ENCODE measurements at regions not wholly inside any gene's neighbourhood (a gene's known extent, or its start where the extent isn't known, plus 50 kb on each side); places are given as distances from the start of the nearest gene placed in this dataset.

DNA sequence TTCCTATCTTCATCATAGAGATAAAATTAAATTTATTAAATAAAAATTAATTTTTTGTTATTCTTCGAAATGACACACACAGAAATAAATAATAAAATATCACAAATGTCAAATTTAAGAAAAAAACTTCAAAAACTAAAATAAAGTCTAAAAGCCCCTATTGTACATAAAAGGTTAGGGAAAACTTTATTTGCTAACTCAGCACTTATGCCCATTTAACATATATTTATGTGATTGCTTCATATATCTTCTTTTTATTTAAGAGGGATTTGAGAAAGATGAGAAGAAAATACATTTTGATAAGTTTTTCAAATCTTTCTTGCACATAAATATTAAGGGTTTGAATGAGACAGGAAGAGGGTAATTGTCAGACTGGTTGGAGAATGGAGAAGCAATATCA lies 2350.4 kb upstream of the RAG2 start:
- TF ChIP-seq, protein P1, sequence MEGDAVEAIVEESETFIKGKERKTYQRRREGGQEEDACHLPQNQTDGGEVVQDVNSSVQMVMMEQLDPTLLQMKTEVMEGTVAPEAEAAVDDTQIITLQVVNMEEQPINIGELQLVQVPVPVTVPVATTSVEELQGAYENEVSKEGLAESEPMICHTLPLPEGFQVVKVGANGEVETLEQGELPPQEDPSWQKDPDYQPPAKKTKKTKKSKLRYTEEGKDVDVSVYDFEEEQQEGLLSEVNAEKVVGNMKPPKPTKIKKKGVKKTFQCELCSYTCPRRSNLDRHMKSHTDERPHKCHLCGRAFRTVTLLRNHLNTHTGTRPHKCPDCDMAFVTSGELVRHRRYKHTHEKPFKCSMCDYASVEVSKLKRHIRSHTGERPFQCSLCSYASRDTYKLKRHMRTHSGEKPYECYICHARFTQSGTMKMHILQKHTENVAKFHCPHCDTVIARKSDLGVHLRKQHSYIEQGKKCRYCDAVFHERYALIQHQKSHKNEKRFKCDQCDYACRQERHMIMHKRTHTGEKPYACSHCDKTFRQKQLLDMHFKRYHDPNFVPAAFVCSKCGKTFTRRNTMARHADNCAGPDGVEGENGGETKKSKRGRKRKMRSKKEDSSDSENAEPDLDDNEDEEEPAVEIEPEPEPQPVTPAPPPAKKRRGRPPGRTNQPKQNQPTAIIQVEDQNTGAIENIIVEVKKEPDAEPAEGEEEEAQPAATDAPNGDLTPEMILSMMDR (IDR thresholded peaks at IDR 0.05): no peak
- DNase-seq (ENCODE audit: low spot score): no peak
- H3K9me3 Mint-ChIP-seq (ENCODE audit: low read depth): peaks cover 27% of the 10 kb centered on the region
- no peaks in the 10 kb centered on the region for H3K36me3 Mint-ChIP-seq (ENCODE audit: low read depth)
- H3K27ac Mint-ChIP-seq (ENCODE audit: unreplicated experiment): no peak overlapping the region
- H3K27me3 Mint-ChIP-seq (ENCODE audit: low read depth): no peaks in the 10 kb centered on the region
- H3K4me1 Mint-ChIP-seq (ENCODE audit: low read depth): no peaks in the 10 kb centered on the region
- H3K4me3 Mint-ChIP-seq (ENCODE audit: unreplicated experiment): no peak overlapping the region

DNA sequence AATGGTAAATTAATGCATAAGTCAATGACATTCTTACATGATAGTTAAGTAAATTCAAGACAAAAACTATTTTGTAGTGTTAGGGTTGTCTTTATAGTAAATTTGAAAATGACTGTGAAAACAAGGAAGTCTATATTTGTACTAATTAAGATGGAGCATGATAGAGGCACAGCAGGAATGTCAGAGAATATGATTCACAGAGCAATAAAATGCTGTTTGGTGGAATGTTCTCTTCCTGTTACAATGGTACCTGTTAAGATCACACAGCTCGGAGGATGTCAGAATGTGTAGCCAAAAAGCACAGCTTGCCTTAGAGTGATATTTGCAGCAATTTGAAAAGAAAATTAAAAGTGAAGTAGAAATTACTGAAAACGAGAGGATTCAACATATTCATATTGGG lies 2339.7 kb upstream of the RAG2 start:
- TF ChIP-seq, protein P1 (IDR thresholded peaks at IDR 0.05): no peak
- H3K36me3 Mint-ChIP-seq (ENCODE audit: low read depth): no peaks in the 10 kb centered on the region
- no peak overlapping the region for H3K27ac Mint-ChIP-seq (ENCODE audit: unreplicated experiment)
- no peaks in the 10 kb centered on the region for H3K4me1 Mint-ChIP-seq (ENCODE audit: low read depth)
- no peaks in the 10 kb centered on the region for H3K27me3 Mint-ChIP-seq (ENCODE audit: low read depth)
- DNase-seq (ENCODE audit: low spot score): no peak
- no peaks in the 10 kb centered on the region for H3K9me3 Mint-ChIP-seq (ENCODE audit: low read depth)
- H3K4me3 Mint-ChIP-seq (ENCODE audit: unreplicated experiment): no peak overlapping the region

DNA sequence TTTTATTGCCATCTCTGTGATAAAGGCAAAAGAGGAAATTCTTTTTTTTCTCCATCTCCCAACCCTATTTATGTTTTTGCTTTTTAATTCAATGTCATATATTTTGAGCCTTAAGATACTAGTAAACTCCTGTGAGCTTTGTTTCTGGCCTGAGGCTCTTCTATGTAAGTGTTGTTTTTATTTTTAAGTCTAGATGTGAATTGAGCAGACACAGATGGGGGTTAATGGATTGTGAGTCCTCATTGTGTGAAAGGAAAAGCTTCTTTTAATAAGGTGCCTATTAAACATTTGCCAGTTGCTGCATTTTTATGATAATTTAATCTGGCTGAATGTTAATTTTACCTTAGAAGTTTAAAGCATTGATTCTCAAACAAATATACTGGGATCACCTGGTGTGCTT lies 2337.9 kb upstream of the RAG2 start:
- peaks cover 16% of the 10 kb centered on the region for H3K9me3 Mint-ChIP-seq (ENCODE audit: low read depth)
- no peaks in the 10 kb centered on the region for H3K36me3 Mint-ChIP-seq (ENCODE audit: low read depth)
- H3K4me3 Mint-ChIP-seq (ENCODE audit: unreplicated experiment): no peak overlapping the region
- no peaks in the 10 kb centered on the region for H3K27me3 Mint-ChIP-seq (ENCODE audit: low read depth)
- H3K27ac Mint-ChIP-seq (ENCODE audit: unreplicated experiment): no peak overlapping the region
- H3K4me1 Mint-ChIP-seq (ENCODE audit: low read depth): no peaks in the 10 kb centered on the region
- TF ChIP-seq, protein P1 (IDR thresholded peaks at IDR 0.05): no peak
- DNase-seq (ENCODE audit: low spot score): no peak

DNA sequence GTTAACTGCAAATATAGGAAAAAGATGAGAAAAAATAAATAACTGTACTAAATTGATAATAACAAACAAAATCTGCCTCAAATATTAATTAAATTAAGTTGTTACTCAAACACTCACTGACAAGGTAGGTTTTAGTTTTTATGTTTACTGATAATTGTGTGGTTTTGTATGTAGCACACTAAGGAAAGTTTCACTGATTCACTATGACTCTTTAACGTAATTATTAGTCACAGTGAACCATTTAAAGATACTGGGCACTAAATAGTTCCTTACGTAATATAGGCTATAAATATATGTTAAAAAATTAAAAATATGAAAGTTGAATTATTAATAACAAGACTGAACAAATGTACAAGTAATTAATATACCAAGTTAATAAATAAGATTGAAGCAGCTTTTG lies 2330.0 kb upstream of the RAG2 start:
- Mint-ChIP-seq H3K4me1 (ENCODE audit: low read depth) (no peaks in the 10 kb centered on the region), H3K9me3 (ENCODE audit: low read depth) (peaks cover 17% of the 10 kb centered on the region), H3K27ac (ENCODE audit: unreplicated experiment) (no peak overlapping the region), H3K27me3 (ENCODE audit: low read depth) (peaks cover 1% of the 10 kb centered on the region), H3K4me3 (ENCODE audit: unreplicated experiment) (no peak overlapping the region), H3K36me3 (ENCODE audit: low read depth) (no peaks in the 10 kb centered on the region)
- TF ChIP-seq, protein P1 (IDR thresholded peaks at IDR 0.05): no peak
- DNase-seq (ENCODE audit: low spot score): no peak

DNA sequence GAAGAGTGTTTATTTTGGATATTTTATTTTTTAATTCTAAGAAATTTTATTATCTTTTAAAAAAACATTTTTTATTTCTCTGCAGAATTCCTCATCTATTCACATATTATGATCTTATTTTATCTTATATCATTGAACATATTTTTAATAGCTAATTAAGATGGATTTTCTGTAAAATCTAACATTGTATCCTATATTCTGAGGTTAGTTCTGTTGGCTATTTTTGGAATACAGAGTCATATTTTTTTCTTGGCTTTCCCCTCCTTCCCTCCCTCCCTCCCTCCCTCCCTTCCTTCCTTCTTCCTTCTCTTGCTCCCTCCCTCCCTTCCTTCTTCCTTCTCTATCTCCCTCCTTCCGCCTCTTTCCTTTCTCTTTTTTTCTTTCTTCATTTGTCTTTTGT lies 2326.6 kb upstream of the RAG2 start:
- H3K4me3 Mint-ChIP-seq (ENCODE audit: unreplicated experiment): no peak overlapping the region
- H3K36me3 Mint-ChIP-seq (ENCODE audit: low read depth): no peaks in the 10 kb centered on the region
- no peaks in the 10 kb centered on the region for H3K9me3 Mint-ChIP-seq (ENCODE audit: low read depth)
- DNase-seq (ENCODE audit: low spot score): no peak
- TF ChIP-seq, protein P1 (IDR thresholded peaks at IDR 0.05): no peak
- peaks cover 1% of the 10 kb centered on the region for H3K27me3 Mint-ChIP-seq (ENCODE audit: low read depth)
- H3K4me1 Mint-ChIP-seq (ENCODE audit: low read depth): no peaks in the 10 kb centered on the region
- H3K27ac Mint-ChIP-seq (ENCODE audit: unreplicated experiment): no peak overlapping the region

All from chondrocyte (in vitro differentiated cells).